ENCODE measurements at regions not wholly inside any gene's neighbourhood (a gene's known extent, or its start where the extent isn't known, plus 50 kb on each side); places are given as distances from the start of the nearest gene placed in this dataset.

DNA sequence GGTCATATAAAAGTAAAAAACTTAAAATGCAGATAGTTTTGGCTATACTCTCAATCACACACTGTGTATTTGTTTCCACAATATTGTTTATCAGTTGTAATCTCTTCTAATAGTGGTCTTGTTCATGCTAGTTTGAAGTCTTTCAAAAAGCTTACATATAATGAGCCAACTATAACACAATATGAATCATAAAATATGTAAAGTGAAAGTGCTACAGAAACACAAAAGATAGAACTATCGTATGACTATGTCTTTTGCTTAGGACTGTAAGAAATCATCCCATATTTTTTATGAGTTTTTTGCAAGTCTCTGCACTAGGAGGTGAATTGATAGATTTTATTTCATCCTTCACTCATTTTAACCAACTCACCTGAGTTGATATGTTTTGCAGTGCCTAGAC is 136.0 kb downstream of the MMUT start:
- Histone ChIP-seq H3K4me3 (no peak overlapping the region), H3K27ac (ENCODE audit: control insufficient read depth, insufficient read depth) (no peak overlapping the region), H3K79me2 (ENCODE audit: control insufficient read depth, insufficient read depth, low read length) (no peaks in the 10 kb centered on the region), H3K4me2 (ENCODE audit: control insufficient read depth, insufficient read depth) (no peak overlapping the region), H3K9me3 (replicated peaks; ENCODE audit: control insufficient read depth, insufficient read depth, low read length) (no peaks in the 10 kb centered on the region), H3K4me1 (ENCODE audit: control insufficient read depth, insufficient read depth, low read length) (no peaks in the 10 kb centered on the region), H3K27me3 (replicated peaks in 1 of 2; ENCODE audit: control insufficient read depth in 2 of 2, insufficient read depth in 2 of 2, low read length in 1 of 2) (no peaks in the 10 kb centered on the region), H2AFZ (ENCODE audit: control insufficient read depth, low read depth, low read length) (no peak overlapping the region), H3K9ac (ENCODE audit: control insufficient read depth, insufficient read depth, low read length) (no peak overlapping the region), H3K36me3 (ENCODE audit: control insufficient read depth in 2 of 2, insufficient read depth in 2 of 2, low read length in 1 of 2) (no peaks in the 10 kb centered on the region), H4K20me1 (ENCODE audit: control insufficient read depth, insufficient read depth) (no peaks in the 10 kb centered on the region)
- in situ Hi-C loops (cut with MboI) (no loop called here), intact Hi-C loops (cut with micrococcal nuclease; ENCODE audit: unreplicated experiment) (no loop called here)
- DNase-seq (ENCODE audit: low read depth, low spot score) (no peak), ATAC-seq (no peak), FAIRE-seq (no peak)
- TF ChIP-seq GATAD2B (conservative IDR thresholded peaks at IDR 0.05; ENCODE audit: low read depth) (no peak), CREM (IDR thresholded peaks at IDR 0.05; ENCODE audit: low read depth) (no peak), CBX5 (IDR thresholded peaks at IDR 0.05; ENCODE audit: low read depth) (no peak), RELB (IDR thresholded peaks at IDR 0.05; ENCODE audit: low read depth) (no peak)
- 0% methylated on average over 1 of the region's 1 CpG for WGBS (ENCODE audit: insufficient coverage, insufficient replicate concordance, low lambda C conversion rate, missing lambda C conversion rate)
- RAD21 ChIA-PET (ENCODE audit: unreplicated experiment): no interaction called here
- no TSS peak for BruUV-seq (replicated peaks)
- POLR2A ChIA-PET: no interaction called here
- SMC1A ChIA-PET (ENCODE audit: uncharacterized antibody, unreplicated experiment): no interaction called here
- CTCF ChIA-PET: no interaction called here

DNA sequence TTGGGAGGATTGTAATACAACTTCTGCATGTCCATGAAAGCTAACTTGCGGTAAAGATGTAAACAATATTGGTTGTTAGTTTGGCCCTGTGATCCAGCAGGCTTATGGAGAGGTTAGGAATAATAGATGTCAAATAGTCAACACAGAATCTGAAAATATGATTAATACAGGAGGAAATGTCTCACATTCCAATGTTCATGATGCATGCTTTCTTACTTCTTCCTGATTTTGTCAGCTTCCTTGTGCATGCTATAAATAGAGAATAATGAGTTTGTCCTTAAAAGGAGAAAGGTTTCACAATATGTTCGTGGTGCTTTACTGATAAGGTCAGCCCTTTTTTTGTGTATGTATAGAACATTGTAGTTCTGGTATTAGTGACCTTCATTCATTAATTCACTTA is 136.7 kb downstream of the MMUT start:
- Histone ChIP-seq H4K20me1 (ENCODE audit: control insufficient read depth, insufficient read depth) (no peaks in the 10 kb centered on the region), H3K9me3 (replicated peaks; ENCODE audit: control insufficient read depth, insufficient read depth, low read length) (no peaks in the 10 kb centered on the region), H3K36me3 (ENCODE audit: control insufficient read depth in 2 of 2, insufficient read depth in 2 of 2, low read length in 1 of 2) (no peaks in the 10 kb centered on the region), H3K27ac (ENCODE audit: control insufficient read depth, insufficient read depth) (no peak overlapping the region), H3K9ac (ENCODE audit: control insufficient read depth, insufficient read depth, low read length) (no peak overlapping the region), H3K4me3 (no peak overlapping the region), H3K79me2 (ENCODE audit: control insufficient read depth, insufficient read depth, low read length) (no peaks in the 10 kb centered on the region), H3K4me1 (ENCODE audit: control insufficient read depth, insufficient read depth, low read length) (no peaks in the 10 kb centered on the region), H3K27me3 (replicated peaks in 1 of 2; ENCODE audit: control insufficient read depth in 2 of 2, insufficient read depth in 2 of 2, low read length in 1 of 2) (no peaks in the 10 kb centered on the region), H3K4me2 (ENCODE audit: control insufficient read depth, insufficient read depth) (no peak overlapping the region), H2AFZ (ENCODE audit: control insufficient read depth, low read depth, low read length) (no peak overlapping the region)
- intact Hi-C loops (cut with micrococcal nuclease; ENCODE audit: unreplicated experiment): no loop called here
- FAIRE-seq (no peak), DNase-seq (ENCODE audit: low read depth, low spot score) (no peak), ATAC-seq (no peak)
- POLR2A ChIA-PET: no interaction called here
- RAD21 ChIA-PET (ENCODE audit: unreplicated experiment): no interaction called here
- BruUV-seq (replicated peaks): no TSS peak
- WGBS (ENCODE audit: insufficient coverage, insufficient replicate concordance, low lambda C conversion rate, missing lambda C conversion rate): 3% methylated on average over 2 of the region's 2 CpGs
- in situ Hi-C loops (cut with MboI): no loop called here
- CTCF ChIA-PET: no interaction called here
- SMC1A ChIA-PET (ENCODE audit: uncharacterized antibody, unreplicated experiment): no interaction called here
- TF ChIP-seq HDAC2 (IDR thresholded peaks at IDR 0.05) (no peak), DPF2 (IDR thresholded peaks at IDR 0.05) (no peak), NR2F1 (conservative IDR thresholded peaks at IDR 0.05) (no peak), SIX5 (IDR thresholded peaks at IDR 0.05; ENCODE audit: low read depth, low read length, severe bottlenecking) (no peak), CHD1 (IDR thresholded peaks at IDR 0.05; ENCODE audit: low read depth, low read length) (no peak), RAD21 (IDR thresholded peaks at IDR 0.05; ENCODE audit: insufficient read depth, low read depth, low read length) (no peak), ATF3 (IDR thresholded peaks at IDR 0.05; ENCODE audit: borderline replicate concordance, extremely low read depth, low read depth, low read length) (no peak), RBBP5 (conservative IDR thresholded peaks at IDR 0.05) (no peak), ESRRA (IDR thresholded peaks at IDR 0.05; ENCODE audit: low read length) (no peak), SMARCA5 (IDR thresholded peaks at IDR 0.05) (no peak), BRCA1 (IDR thresholded peaks at IDR 0.05; ENCODE audit: low read depth, low read length) (no peak), CEBPB (IDR thresholded peaks at IDR 0.05; ENCODE audit: borderline replicate concordance in 1 of 2, low read depth in 2 of 2, low read length in 2 of 2) (no peak), MEF2A (IDR thresholded peaks at IDR 0.05; ENCODE audit: insufficient read depth, low read depth, low read length) (no peak), PAX5 (IDR thresholded peaks at IDR 0.05; ENCODE audit: borderline replicate concordance, low read depth, low read length) (no peak)
- TF ChIP-seq, protein P1, sequence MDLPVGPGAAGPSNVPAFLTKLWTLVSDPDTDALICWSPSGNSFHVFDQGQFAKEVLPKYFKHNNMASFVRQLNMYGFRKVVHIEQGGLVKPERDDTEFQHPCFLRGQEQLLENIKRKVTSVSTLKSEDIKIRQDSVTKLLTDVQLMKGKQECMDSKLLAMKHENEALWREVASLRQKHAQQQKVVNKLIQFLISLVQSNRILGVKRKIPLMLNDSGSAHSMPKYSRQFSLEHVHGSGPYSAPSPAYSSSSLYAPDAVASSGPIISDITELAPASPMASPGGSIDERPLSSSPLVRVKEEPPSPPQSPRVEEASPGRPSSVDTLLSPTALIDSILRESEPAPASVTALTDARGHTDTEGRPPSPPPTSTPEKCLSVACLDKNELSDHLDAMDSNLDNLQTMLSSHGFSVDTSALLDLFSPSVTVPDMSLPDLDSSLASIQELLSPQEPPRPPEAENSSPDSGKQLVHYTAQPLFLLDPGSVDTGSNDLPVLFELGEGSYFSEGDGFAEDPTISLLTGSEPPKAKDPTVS (IDR thresholded peaks at IDR 0.05; ENCODE audit: low read depth, low read length): no peak

Data from GM12878 (cell line).